GM12873 (cell line): ENCODE measurements at regions not wholly inside any gene's neighbourhood (a gene's known extent, or its start where the extent isn't known, plus 50 kb on each side); places are given as distances from the start of the nearest gene placed in this dataset.

Experiments used
- TF ChIP-seq, protein P1 (sequence below): IDR thresholded peaks from 2 replicates; pipeline ENCODE4 v1.5.1; 2012; ENCODE audit warnings: low read depth, mild to moderate bottlenecking, moderate library complexity, low read length, control low read depth; ENCODE audit not compliant: insufficient read depth; ENCODE audit errors: missing control alignments

DNA sequence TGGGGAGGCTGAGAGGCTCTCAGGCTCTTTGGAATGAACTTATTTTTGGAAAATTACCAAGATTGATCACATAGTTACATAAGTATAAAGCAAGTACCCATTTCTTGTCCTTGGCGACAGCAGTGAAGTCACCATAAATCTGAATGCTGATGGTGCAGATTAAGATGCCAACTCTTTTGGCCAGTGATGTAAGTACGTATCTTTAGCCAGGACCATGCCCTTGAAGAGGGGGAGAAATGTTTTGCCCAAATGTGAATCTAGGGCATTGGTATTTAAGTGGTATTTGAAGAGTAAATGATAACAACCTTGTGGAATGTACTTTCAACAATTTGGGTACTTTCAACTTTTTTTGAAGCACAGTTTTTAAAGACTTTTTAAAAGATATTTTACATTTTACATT is 68.2 kb upstream of the RAD23B start:
- TF ChIP-seq, protein P1, sequence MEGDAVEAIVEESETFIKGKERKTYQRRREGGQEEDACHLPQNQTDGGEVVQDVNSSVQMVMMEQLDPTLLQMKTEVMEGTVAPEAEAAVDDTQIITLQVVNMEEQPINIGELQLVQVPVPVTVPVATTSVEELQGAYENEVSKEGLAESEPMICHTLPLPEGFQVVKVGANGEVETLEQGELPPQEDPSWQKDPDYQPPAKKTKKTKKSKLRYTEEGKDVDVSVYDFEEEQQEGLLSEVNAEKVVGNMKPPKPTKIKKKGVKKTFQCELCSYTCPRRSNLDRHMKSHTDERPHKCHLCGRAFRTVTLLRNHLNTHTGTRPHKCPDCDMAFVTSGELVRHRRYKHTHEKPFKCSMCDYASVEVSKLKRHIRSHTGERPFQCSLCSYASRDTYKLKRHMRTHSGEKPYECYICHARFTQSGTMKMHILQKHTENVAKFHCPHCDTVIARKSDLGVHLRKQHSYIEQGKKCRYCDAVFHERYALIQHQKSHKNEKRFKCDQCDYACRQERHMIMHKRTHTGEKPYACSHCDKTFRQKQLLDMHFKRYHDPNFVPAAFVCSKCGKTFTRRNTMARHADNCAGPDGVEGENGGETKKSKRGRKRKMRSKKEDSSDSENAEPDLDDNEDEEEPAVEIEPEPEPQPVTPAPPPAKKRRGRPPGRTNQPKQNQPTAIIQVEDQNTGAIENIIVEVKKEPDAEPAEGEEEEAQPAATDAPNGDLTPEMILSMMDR, result no peak

DNA sequence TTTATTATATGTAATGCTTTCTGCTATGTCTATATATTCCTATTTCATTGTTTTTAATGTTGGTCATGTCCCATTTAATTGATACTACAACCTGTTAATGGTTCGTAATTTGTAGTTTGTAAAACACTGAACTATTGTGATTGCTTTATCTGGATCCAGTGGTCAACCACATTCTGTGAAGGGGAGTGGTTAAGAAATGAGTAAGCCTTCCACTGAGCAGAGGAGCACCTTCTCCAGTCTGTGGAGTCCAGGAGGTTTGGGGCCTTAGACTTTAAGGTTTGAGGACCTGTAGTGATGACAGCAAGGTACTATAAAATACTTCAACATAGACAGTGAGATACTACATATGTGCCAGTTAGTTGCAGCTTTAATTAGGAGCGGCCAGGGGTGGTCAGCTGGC is 67.7 kb upstream of the RAD23B start:
- TF ChIP-seq, protein P1, result no peak

DNA sequence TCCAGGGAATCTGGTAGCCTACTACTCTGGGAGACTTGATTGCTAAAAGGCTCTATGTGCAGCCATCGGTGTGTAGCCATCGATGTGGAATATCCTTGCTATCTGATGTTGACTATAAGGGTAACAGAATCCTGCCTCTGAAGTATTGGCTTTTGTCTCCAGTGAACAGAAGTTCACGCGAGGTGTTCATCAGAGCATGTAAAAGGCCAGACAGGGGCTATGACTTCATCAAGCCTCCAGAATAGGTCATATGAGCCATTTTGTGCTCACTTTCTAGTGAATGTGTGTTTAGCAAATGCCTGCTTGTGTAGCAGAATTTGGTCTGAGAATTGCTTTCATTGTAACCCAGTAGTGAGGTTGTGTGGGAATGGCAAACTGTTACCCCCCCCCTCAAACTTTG is 66.8 kb upstream of the RAD23B start:
- TF ChIP-seq, protein P1, result no peak

GRCh38 chr9:107218829-107219485 is 64.1 kb upstream of the RAD23B start:
- TF ChIP-seq, protein P1, result no peak

DNA sequence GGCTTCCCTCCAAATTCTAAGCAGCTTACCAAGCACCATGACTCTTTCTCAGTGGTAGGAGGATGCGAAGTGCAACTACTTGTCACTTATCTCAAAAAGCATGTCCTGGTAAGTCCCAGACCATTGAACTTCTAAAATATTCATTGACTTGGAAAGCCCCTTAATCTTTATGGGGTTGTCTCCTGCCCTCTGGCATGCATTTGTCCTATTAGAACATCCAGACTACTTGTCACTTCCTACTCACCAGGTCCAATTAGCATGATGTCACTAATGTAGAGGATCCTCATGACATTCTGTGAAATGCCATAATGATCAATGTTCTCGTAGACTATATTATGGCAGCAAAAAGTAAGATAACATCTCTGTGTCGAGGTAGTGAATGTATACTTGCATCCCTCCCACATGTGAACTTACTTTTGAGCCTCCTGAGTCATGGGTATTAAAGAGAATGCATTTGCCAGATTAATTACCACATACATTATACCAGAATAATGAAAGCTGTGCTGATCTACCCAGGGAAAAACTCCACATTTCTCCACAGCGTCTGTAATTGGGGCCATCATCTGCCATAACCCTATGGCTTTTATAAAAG is 63.5 kb upstream of the RAD23B start:
- TF ChIP-seq, protein P1, result no peak

- TF ChIP-seq, protein P1, result no peak
Observed at GRCh38 chr9:107221321-107221720, 61.8 kb upstream of the RAD23B start.

DNA sequence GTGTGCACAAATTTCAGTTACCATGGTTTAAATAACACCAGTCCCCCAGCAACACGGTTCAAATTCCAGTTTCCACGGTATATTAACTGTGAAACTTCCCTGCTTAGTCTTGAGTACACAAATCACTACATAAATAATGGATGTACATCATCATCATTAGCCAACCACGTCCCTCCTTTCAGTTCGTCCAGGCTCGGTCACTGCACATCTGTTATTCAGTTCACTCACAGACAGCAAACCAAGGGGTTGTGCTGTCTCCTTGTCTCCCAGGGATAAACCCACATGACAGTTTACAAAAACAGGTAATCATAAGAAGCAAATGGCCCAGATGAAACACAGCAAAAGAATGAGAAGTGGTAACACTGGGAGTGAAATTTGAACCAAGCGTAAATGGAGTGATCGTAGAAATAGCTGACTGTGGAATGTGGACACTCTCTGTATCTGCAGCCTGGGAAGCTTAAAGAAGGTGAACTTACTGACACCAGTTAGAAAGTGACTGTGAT is 61.0 kb upstream of the RAD23B start:
- TF ChIP-seq, protein P1, result no peak
